ENCODE measurements at regions not wholly inside any gene's neighbourhood (a gene's known extent, or its start where the extent isn't known, plus 50 kb on each side); places are given as distances from the start of the nearest gene placed in this dataset.

DNA sequence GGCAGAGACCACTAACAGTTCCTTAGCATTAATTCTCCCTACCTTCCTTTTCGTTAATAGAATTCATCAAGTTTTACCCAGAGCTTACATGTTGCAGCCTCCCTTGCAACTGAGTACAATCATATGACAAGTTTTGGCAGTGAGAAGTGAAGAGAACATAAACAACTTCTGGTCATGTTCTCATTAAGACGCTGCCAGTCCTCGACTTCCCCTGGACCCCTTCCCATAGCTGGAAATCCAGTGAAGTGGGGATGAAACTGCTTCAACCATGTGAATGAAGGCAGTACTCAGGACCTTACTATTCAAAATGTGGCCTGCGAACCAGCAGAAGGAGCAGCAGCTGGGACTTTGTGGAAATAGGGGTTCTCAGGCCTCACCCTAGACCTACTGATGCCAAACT lies 133.9 kb downstream of the SPTSSA start:
- no peaks in the 10 kb centered on the region for H3K36me3 Mint-ChIP-seq (ENCODE audit: low read depth)
- intact Hi-C loops (cut with DNase I, micrococcal nuclease) = no loop called here
- ATAC-seq = no peak
- no peak overlapping the region for H3K27ac Mint-ChIP-seq
- POLR2A ChIA-PET = no interaction called here
- no peaks in the 10 kb centered on the region for H3K9me3 Mint-ChIP-seq (ENCODE audit: low read depth)
- CTCF ChIA-PET = interaction anchor here (0.6 to 2.8 kb wide), 7 partner anchors 9 to 170 kb away, joined by 3 to 10 read pairs (median 3); no protein-coding TSS in a partner anchor
- no peak overlapping the region for H3K4me3 Mint-ChIP-seq
- no peak for DNase-seq
- H3K27me3 Mint-ChIP-seq = no peaks in the 10 kb centered on the region
- peaks cover 4% of the 10 kb centered on the region for H3K4me1 Mint-ChIP-seq

DNA sequence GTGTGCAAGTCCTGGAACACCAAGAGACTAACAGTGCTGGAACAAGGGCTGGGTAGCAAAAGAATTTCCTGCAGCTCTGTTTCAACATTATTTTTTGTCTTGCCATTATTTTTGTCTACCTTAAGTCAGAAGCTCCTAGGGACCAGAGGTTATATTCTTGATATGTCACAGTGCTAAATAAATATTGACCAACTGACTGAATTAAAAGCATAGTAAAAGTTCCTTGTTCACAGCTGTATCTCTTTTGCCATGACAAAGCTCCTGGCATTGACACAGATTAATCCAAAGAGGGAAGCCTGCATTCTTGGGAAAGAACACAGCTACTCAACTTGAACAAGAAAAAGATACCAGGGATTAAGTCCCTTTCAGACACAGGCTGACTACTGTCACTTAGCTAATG lies 136.5 kb downstream of the SPTSSA start:
- no peaks in the 10 kb centered on the region for H3K4me1 Mint-ChIP-seq
- no peak overlapping the region for H3K27ac Mint-ChIP-seq
- ATAC-seq (no peak), DNase-seq (no peak)
- no peak overlapping the region for H3K4me3 Mint-ChIP-seq
- POLR2A ChIA-PET = no interaction called here
- H3K9me3 Mint-ChIP-seq (ENCODE audit: low read depth) = no peaks in the 10 kb centered on the region
- no peaks in the 10 kb centered on the region for H3K27me3 Mint-ChIP-seq
- H3K36me3 Mint-ChIP-seq (ENCODE audit: low read depth) = no peaks in the 10 kb centered on the region
- intact Hi-C loops (cut with DNase I, micrococcal nuclease) = no loop called here
- CTCF ChIA-PET = interaction anchor here (0.7 to 4.6 kb wide), 14 partner anchors 9 to 553 kb away, joined by 3 to 21 read pairs (median 3); no protein-coding TSS in a partner anchor

DNA sequence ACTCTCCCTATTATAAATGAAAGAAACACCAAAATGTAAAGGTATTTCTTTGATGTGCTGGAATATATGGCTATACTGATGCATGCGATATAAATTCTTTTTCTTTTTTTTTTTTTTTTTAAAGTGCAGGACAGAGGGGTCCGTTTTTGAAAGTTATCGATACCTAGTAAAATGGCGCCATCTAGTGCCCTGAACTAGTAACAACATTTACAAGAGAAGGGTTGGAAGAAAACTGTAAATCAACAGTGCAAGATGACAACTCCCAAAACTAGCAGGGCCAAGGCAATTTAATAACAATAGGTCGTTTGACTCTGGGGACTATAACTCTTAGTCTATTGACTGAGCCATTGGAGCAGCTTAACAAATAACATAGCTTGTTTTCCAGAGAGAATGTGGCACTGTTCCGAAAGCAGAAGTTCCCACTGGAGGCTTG lies 137.7 kb downstream of the SPTSSA start:
- no peaks in the 10 kb centered on the region for H3K4me1 Mint-ChIP-seq
- no peaks in the 10 kb centered on the region for H3K27me3 Mint-ChIP-seq
- H3K4me3 Mint-ChIP-seq = no peak overlapping the region
- DNase-seq = peak; percentile 22
- H3K36me3 Mint-ChIP-seq (ENCODE audit: low read depth) = no peaks in the 10 kb centered on the region
- no peak overlapping the region for H3K27ac Mint-ChIP-seq
- POLR2A ChIA-PET = no interaction called here
- no peaks in the 10 kb centered on the region for H3K9me3 Mint-ChIP-seq (ENCODE audit: low read depth)
- intact Hi-C loops (cut with DNase I, micrococcal nuclease) = loop anchor here in 1 of 2 experiments (1.0 kb wide), 1 partner anchor 485 kb away; no protein-coding TSS in a partner anchor
- CTCF ChIA-PET = interaction anchor here (0.6 to 4.6 kb wide), 13 partner anchors 10 to 1825 kb away, joined by 3 to 21 read pairs (median 4); no protein-coding TSS in a partner anchor
- ATAC-seq = peak; percentile 44

DNA sequence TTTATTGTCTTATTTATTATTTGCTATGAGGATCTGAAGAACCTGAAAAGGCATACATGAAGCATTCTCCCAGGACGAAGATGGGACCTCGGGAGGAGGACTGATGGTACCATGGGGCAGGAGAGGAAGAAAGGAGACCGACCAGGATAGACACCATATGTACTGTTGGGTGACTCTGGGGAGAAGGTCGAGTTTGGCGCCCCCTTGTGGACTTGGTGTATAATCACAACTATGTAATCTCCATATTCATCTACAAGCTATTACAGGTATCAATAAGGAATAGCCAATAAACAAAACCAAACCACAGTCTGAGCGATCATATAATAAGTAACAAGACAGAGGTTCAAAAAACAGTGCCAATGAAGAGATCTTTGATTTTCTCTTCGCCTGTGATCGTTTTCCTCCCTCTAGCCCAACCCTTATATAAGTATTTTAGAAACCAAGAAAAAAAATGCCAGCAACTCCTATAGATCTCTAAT lies 139.1 kb downstream of the SPTSSA start:
- POLR2A ChIA-PET = no interaction called here

DNA sequence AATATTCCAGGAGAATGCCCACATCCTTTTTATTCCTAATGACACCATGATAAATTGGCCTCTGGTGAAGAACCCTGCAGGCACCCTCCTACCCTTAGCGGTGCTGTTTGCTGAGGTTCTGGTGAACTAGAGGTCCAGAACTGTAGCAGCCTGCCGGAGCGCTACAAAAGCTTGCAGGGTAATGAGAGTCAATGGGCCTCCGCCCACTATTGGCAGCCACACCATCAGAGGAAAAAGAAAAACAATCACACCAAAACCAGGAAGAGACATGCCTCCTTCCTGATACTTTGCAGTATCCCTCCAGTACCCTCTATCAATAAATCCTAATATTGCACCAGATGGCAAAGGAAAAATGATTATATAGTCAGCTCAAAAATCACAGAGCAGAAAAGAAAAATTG lies 142.9 kb downstream of the SPTSSA start:
- Mint-ChIP-seq H3K4me1 (no peaks in the 10 kb centered on the region), H3K27ac (no peak overlapping the region), H3K9me3 (ENCODE audit: low read depth) (no peaks in the 10 kb centered on the region), H3K27me3 (peaks cover 8% of the 10 kb centered on the region), H3K4me3 (no peak overlapping the region), H3K36me3 (ENCODE audit: low read depth) (no peaks in the 10 kb centered on the region)
- ChIA-PET CTCF (interaction anchor here (0.8 to 2.5 kb wide), 2 partner anchors 10 to 13 kb away, joined by 3 to 10 read pairs; no protein-coding TSS in a partner anchor), POLR2A (no interaction called here)
- DNase-seq = no peak
- intact Hi-C loops (cut with DNase I, micrococcal nuclease) = no loop called here
- no peak for ATAC-seq

More for the DNA sequence above, 139.1 kb downstream of the SPTSSA start:
- Mint-ChIP-seq H3K27me3 (no peaks in the 10 kb centered on the region), H3K27ac (no peak overlapping the region), H3K4me3 (no peak overlapping the region), H3K36me3 (ENCODE audit: low read depth) (no peaks in the 10 kb centered on the region), H3K4me1 (no peaks in the 10 kb centered on the region), H3K9me3 (ENCODE audit: low read depth) (no peaks in the 10 kb centered on the region)
- CTCF ChIA-PET = interaction anchor here (0.6 to 4.6 kb wide), 28 partner anchors 9 to 1748 kb away, joined by 3 to 21 read pairs (median 3); no protein-coding TSS in a partner anchor
- peak; percentile 87 for DNase-seq
- intact Hi-C loops (cut with DNase I, micrococcal nuclease) = loop anchor here (1.0 to 2.0 kb wide), 3 partner anchors 484 to 1747 kb away; no protein-coding TSS in a partner anchor
- peak; percentile 85 for ATAC-seq

DNA sequence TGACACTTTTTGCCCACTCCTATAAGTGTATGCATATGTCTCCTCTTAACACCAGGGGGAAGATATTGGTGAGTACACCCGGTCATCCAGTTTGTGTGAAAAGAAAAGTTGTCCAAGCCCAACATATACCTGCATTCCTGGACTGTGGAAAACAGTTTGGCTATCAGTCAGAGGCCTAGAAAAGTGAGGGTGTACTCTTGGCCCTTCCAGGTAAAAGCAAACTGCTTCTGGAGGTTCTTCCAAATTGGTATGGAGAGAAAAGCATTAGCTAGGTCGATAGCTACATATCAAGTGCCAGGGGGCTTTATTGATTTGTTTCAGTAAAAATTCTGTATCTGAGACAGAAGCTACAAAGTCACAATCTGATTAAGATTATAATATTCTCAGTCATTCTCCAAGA lies 144.0 kb downstream of the SPTSSA start:
- peaks cover 11% of the 10 kb centered on the region for H3K27me3 Mint-ChIP-seq
- no peak for ATAC-seq
- intact Hi-C loops (cut with DNase I, micrococcal nuclease) = no loop called here
- no peak overlapping the region for H3K4me3 Mint-ChIP-seq
- CTCF ChIA-PET = interaction anchor here (0.7 to 2.5 kb wide), 7 partner anchors 10 to 1522 kb away, joined by 3 to 10 read pairs (median 3); no protein-coding TSS in a partner anchor
- no peak for DNase-seq
- POLR2A ChIA-PET = no interaction called here
- H3K4me1 Mint-ChIP-seq = no peaks in the 10 kb centered on the region
- no peaks in the 10 kb centered on the region for H3K9me3 Mint-ChIP-seq (ENCODE audit: low read depth)
- H3K27ac Mint-ChIP-seq = no peak overlapping the region
- no peaks in the 10 kb centered on the region for H3K36me3 Mint-ChIP-seq (ENCODE audit: low read depth)

DNA sequence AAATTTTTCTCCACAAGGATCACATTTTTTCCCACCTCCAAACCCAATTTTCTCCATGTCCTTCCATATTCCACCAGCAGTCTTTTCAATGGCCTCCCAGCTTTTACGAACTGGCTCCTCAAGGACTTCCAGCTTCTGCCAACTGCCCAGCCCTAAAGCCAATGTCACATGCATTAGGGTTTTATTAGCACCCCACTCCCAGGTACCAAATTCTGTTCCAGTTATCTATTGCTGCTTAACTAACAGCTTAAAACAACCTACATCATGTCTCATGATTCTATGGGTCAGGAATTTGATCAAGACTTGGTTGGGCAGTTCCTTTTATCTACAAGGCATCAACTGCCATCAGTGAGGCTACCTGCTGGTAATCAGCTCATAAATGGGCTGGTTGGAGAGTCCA lies 151.3 kb downstream of the SPTSSA start:
- no peak for DNase-seq
- no peaks in the 10 kb centered on the region for H3K4me1 Mint-ChIP-seq
- ChIA-PET CTCF (interaction anchor here (0.7 to 1.3 kb wide), 3 partner anchors 9 to 14 kb away, joined by 3 read pairs; no protein-coding TSS in a partner anchor), POLR2A (no interaction called here)
- no peak for ATAC-seq
- H3K9me3 Mint-ChIP-seq (ENCODE audit: low read depth) = no peaks in the 10 kb centered on the region
- H3K27me3 Mint-ChIP-seq = peaks cover 15% of the 10 kb centered on the region
- H3K36me3 Mint-ChIP-seq (ENCODE audit: low read depth) = no peaks in the 10 kb centered on the region
- H3K4me3 Mint-ChIP-seq = no peak overlapping the region
- intact Hi-C loops (cut with DNase I, micrococcal nuclease) = no loop called here
- no peak overlapping the region for H3K27ac Mint-ChIP-seq

DNA sequence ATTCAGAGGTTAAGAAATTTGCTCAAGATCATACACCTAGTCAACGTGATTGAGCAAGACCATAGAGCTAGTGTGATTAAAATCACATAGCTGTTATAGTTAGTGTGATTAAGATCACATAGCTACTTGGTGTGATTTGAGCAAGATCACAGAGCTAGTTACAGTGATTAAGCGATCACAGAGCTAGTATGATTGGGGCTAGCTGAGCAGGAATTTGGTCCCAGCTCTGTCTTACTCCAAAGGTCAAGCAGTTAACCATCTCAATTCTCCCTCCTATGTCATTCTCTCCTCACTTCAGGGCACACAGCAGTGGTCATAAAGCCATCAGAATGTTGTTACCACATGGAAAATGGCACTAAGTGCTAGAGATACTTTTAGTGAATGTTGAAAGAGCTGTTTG lies 158.2 kb downstream of the SPTSSA start:
- H3K4me1 Mint-ChIP-seq = no peaks in the 10 kb centered on the region
- ATAC-seq (no peak), DNase-seq (no peak)
- H3K9me3 Mint-ChIP-seq (ENCODE audit: low read depth) = no peaks in the 10 kb centered on the region
- H3K36me3 Mint-ChIP-seq (ENCODE audit: low read depth) = no peaks in the 10 kb centered on the region
- H3K4me3 Mint-ChIP-seq = no peak overlapping the region
- no peaks in the 10 kb centered on the region for H3K27me3 Mint-ChIP-seq
- ChIA-PET POLR2A (interaction anchor here (0.6 kb wide), 1 partner anchor 58 kb away, joined by 3 read pairs; no protein-coding TSS in a partner anchor), CTCF (interaction anchor here (0.6 to 2.5 kb wide), 7 partner anchors 14 to 464 kb away, joined by 3 to 14 read pairs (median 3); no protein-coding TSS in a partner anchor)
- intact Hi-C loops (cut with DNase I, micrococcal nuclease) = loop anchor here in 1 of 2 experiments (5.0 to 10.0 kb wide), 2 partner anchors 829 to 1727 kb away; no protein-coding TSS in a partner anchor
- H3K27ac Mint-ChIP-seq = no peak overlapping the region

DNA sequence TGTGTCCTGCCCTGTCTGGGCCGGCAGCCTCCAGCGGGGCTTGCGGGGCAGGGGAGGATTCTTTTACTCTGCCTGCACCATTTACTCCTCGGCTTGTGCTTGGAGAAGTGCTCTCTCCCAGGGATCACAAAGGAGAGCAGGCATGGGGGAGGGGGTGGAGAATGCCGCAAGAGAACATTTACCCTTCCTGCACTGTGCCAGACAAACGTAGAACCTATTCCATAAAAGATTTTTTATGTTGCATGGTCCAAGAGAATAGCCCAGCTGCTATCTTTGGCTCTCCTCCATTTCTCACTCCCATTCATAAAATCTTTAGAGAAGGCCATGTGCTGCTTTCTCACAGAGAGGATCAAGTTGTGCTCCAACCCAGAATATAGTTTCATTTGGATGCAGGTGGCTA lies 159.4 kb downstream of the SPTSSA start:
- ATAC-seq = no peak
- DNase-seq = no peak
- Mint-ChIP-seq H3K36me3 (ENCODE audit: low read depth) (no peaks in the 10 kb centered on the region), H3K4me1 (no peaks in the 10 kb centered on the region), H3K9me3 (ENCODE audit: low read depth) (no peaks in the 10 kb centered on the region), H3K27ac (no peak overlapping the region), H3K4me3 (no peak overlapping the region), H3K27me3 (no peaks in the 10 kb centered on the region)
- intact Hi-C loops (cut with DNase I, micrococcal nuclease) = loop anchor here in 1 of 2 experiments (5.0 to 10.0 kb wide), 2 partner anchors 828 to 1725 kb away; no protein-coding TSS in a partner anchor
- CTCF ChIA-PET = interaction anchor here (1.1 to 1.8 kb wide), 4 partner anchors 74 to 462 kb away, joined by 3 to 7 read pairs (median 4); no protein-coding TSS in a partner anchor
- POLR2A ChIA-PET = no interaction called here

DNA sequence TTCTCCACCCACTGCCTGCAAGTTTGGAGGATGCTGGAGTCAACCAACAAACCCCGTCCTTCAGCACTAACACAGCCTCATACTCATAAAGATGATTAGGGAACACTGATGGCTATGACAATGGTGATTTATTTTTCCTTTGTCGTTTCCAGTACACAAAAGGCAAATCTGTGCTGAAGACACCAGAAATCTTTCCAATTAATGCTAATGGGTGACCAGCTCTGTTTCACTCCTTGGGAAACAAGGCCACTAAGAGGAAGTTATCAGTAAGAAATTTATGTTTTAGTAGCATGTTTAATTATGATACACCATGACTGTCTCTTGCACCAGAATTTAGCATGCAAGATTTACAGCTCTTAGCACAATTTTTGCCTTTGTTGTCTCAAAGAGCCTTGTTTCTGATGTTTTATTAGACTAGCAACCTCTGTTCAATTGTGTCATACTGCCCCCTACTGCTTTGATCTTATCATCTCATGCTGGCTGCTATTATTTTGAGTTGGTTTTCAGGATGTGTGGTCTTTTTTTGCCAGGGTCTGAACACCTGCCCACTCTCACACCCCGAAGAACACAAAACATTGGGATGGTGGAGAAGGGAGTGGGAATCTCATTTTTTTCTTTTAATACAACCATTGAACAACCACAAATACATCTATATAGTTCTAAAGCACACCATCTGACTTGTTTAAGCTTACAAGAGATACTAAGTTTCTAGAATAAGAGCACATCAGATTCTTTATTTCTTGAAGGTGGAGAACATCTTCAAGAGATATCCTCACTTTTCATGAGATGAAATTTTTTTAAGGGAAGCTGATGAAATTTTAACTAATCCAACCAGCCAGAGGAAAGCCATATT lies 160.9 kb downstream of the SPTSSA start:
- Mint-ChIP-seq H3K4me3 (no peak overlapping the region), H3K9me3 (ENCODE audit: low read depth) (no peaks in the 10 kb centered on the region), H3K27me3 (no peaks in the 10 kb centered on the region), H3K27ac (no peak overlapping the region), H3K36me3 (ENCODE audit: low read depth) (no peaks in the 10 kb centered on the region), H3K4me1 (no peaks in the 10 kb centered on the region)
- ATAC-seq (peak; percentile 30), DNase-seq (peak; percentile 8)
- CTCF ChIA-PET = interaction anchor here (0.5 to 2.7 kb wide), 20 partner anchors 10 to 508 kb away, joined by 3 to 8 read pairs (median 3); no protein-coding TSS in a partner anchor
- POLR2A ChIA-PET = no interaction called here
- intact Hi-C loops (cut with DNase I, micrococcal nuclease) = loop anchor here (1.0 to 10.0 kb wide), 3 partner anchors 462 to 1724 kb away; no protein-coding TSS in a partner anchor

DNA sequence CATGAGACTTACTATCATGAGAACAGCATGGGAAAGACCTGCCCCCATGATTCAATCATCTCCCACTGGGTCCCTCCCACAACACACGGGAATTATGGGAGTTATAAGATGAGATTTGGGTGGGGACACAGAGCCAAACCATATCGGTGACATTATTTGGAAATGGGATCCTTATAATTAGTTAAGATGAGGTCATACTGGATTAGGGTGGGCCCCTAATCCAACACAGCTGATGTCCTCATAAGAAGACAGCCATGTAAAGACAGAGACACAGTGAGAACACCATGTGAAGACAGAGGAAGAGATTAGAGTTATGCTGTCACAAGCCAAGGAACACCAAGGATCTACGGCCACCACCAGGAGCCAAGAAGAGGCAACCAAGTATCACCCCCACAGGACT lies 161.7 kb downstream of the SPTSSA start:
- Mint-ChIP-seq H3K4me3 (no peak overlapping the region), H3K27ac (no peak overlapping the region), H3K36me3 (ENCODE audit: low read depth) (no peaks in the 10 kb centered on the region), H3K9me3 (ENCODE audit: low read depth) (no peaks in the 10 kb centered on the region), H3K4me1 (no peaks in the 10 kb centered on the region), H3K27me3 (no peaks in the 10 kb centered on the region)
- ChIA-PET CTCF (interaction anchor here (0.5 to 2.7 kb wide), 11 partner anchors 15 to 692 kb away, joined by 3 to 8 read pairs (median 4); no protein-coding TSS in a partner anchor), POLR2A (no interaction called here)
- no peak for DNase-seq
- ATAC-seq = no peak
- intact Hi-C loops (cut with DNase I, micrococcal nuclease) = loop anchor here in 1 of 2 experiments (5.0 to 10.0 kb wide), 2 partner anchors 826 to 1723 kb away; no protein-coding TSS in a partner anchor

All from activated CD4-positive, alpha-beta T cell treated with anti-CD3 and anti-CD28 coated beads for 36 hours (primary cell).